HCT116 (cell line): ENCODE measurements at regions not wholly inside any gene's neighbourhood (a gene's known extent, or its start where the extent isn't known, plus 50 kb on each side); places are given as distances from the start of the nearest gene placed in this dataset.

ENCODE experiments used
- ATAC-seq: fragments of 200-7000 bp; cut with Tn5 transposase; 2 replicates; pipeline ENCODE4 v1.9.1; 2020; ENCODE audit warnings: mild to moderate bottlenecking, moderate library complexity
- BruUV-seq: library from RNA; stranded (reverse); fragments of 400-500 nt; replicated peaks from 2 replicates; lab custom pipeline; 2021; lab: Mats Ljungman, UMichigan
- CTCF ChIA-PET: fragments of 300-600 bp; sonication (Branson Sonifier 250); formaldehyde crosslinking; loops from one replicate; lab custom pipeline; 2021; ENCODE audit warnings: antibody characterized with exemption; lab: Charles Lee
- POLR2A ChIA-PET: fragments of 300-600, 350-600 bp; sonication (Branson Sonifier 250); formaldehyde crosslinking; loops from one replicate; lab custom pipeline; 2021; ENCODE audit warnings: antibody characterized with exemption; lab: Charles Lee
- RAD21 ChIA-PET, 2 experiments: fragments of 300-600 bp; sonication (Branson Sonifier 250); formaldehyde crosslinking; loops; one replicate each; lab custom pipeline; 2023; ENCODE audit warnings: low total read pairs in 2 of 2; ENCODE audit not compliant: uncharacterized antibody in 2 of 2, unreplicated experiment in 2 of 2, low non-redundant PET in 1 of 2; lab: Charles Lee
- DNase-seq: peaks from one replicate; pipeline ENCODE4 v3.0.0-alpha.2; 2010; ENCODE audit warnings: low read depth, low spot score
- H2AFZ ChIP-seq: fragments of 200-600 bp; shearing (Covaris generic), sonication (generic); 2 replicates; pipeline ENCODE4 v1.6.1; 2017; ENCODE audit warnings: low read depth, mixed run types, mixed read lengths, antibody characterized with exemption, low read length; ENCODE audit not compliant: poor library complexity, severe bottlenecking
- H3K27ac ChIP-seq: 2 replicates; pipeline ENCODE4 v1.5.1; 2012; ENCODE audit warnings: low read depth, low read length
- H3K27me3 ChIP-seq: fragments of 200-600 bp; sonication (generic); 2 replicates; pipeline ENCODE4 v1.6.1; 2016; ENCODE audit warnings: mixed run types, low read length, mixed read lengths; ENCODE audit not compliant: insufficient read depth
- H3K36me3 ChIP-seq, 2 experiments: fragments of 200-500 bp in 1 of 2; fragments of 200-600 bp in 1 of 2; sonication (Bioruptor generic) in 1 of 2; sonication (generic) in 1 of 2; 2 replicates each; pipeline versions ENCODE4 v1.5.1 to v1.6.1; 2014 to 2016; ENCODE audit warnings: low read length in 2 of 2, inconsistent platforms in 1 of 2, mixed read lengths in 1 of 2, mixed run types in 1 of 2; ENCODE audit not compliant: insufficient read depth in 2 of 2, control insufficient read depth in 1 of 2
- H3K4me1 ChIP-seq, 2 experiments: fragments of 200-600 bp in 1 of 2; sonication (generic) in 1 of 2; 2 replicates each; pipeline versions ENCODE4 v1.5.1 to v1.6.1; 2012 to 2017; ENCODE audit warnings: low read length in 2 of 2, inconsistent platforms in 1 of 2, mild to moderate bottlenecking in 1 of 2, mixed read lengths in 1 of 2, mixed run types in 1 of 2, moderate library complexity in 1 of 2; ENCODE audit not compliant: insufficient read depth in 2 of 2, control insufficient read depth in 1 of 2
- H3K4me2 ChIP-seq: fragments of 200-600 bp; sonication (generic); 2 replicates; pipeline ENCODE4 v1.6.1; 2017; ENCODE audit warnings: mixed run types, low read length, mixed read lengths
- H3K4me3 ChIP-seq, 2 experiments: fragments of 200-600 bp in 1 of 2; sonication (generic) in 1 of 2; replicated peaks in 1 of 2; 2 replicates each; pipeline ENCODE4 v1.5.1; 2011 to 2016; ENCODE audit warnings: low read length in 2 of 2, control low read depth in 1 of 2, low read depth in 1 of 2, mild to moderate bottlenecking in 1 of 2, mixed read lengths in 1 of 2, mixed run types in 1 of 2
- H3K79me2 ChIP-seq: fragments of 200-600 bp; sonication (generic); 2 replicates; pipeline ENCODE4 v1.6.1; 2017; ENCODE audit warnings: mild to moderate bottlenecking, mixed run types, low read length, moderate library complexity, mixed read lengths; ENCODE audit not compliant: insufficient read depth
- H3K9ac ChIP-seq: fragments of 200-600 bp; sonication (generic); 2 replicates; pipeline ENCODE4 v1.6.1; 2016; ENCODE audit warnings: low read length, mixed read lengths
- H3K9me2 ChIP-seq: fragments of 200-600 bp; sonication (generic), shearing (Covaris generic); 2 replicates; pipeline ENCODE4 v1.6.1; 2017; ENCODE audit warnings: mixed run types, mild to moderate bottlenecking, moderate library complexity; ENCODE audit not compliant: insufficient read depth
- H3K9me3 ChIP-seq, 2 experiments: fragments of 200-500 bp in 1 of 2; fragments of 200-600 bp in 1 of 2; sonication (Bioruptor generic) in 1 of 2; sonication (generic) in 1 of 2; 2 replicates each; pipeline ENCODE4 v1.6.1; 2014 to 2017; ENCODE audit warnings: low read length in 2 of 2, mixed read lengths in 2 of 2, inconsistent platforms in 1 of 2, low read depth in 1 of 2, mild to moderate bottlenecking in 1 of 2, mixed run types in 1 of 2, moderate library complexity in 1 of 2; ENCODE audit not compliant: control insufficient read depth in 1 of 2, insufficient read depth in 1 of 2
- H4K20me1 ChIP-seq: fragments of 200-600 bp; sonication (generic), shearing (Covaris generic); 2 replicates; pipeline ENCODE4 v1.6.1; 2017; ENCODE audit warnings: mixed run types, mild to moderate bottlenecking, moderate library complexity; ENCODE audit not compliant: insufficient read depth
- ATF3 ChIP-seq: IDR thresholded peaks from 2 replicates; pipeline ENCODE4 v1.6.1; 2012
- CBX3 ChIP-seq: IDR thresholded peaks from 2 replicates; pipeline ENCODE4 v1.6.1; 2012; ENCODE audit warnings: low read depth
- CEBPB ChIP-seq: IDR thresholded peaks from 2 replicates; pipeline ENCODE4 v1.6.1; 2012; ENCODE audit warnings: low read depth
- EGR1 ChIP-seq: IDR thresholded peaks from 2 replicates; pipeline ENCODE4 v1.6.1; 2012; ENCODE audit warnings: low read depth
- EZH2phosphoT487 ChIP-seq: fragments of 200-600 bp; IDR thresholded peaks from 2 replicates; pipeline ENCODE4 v1.6.1; 2018; ENCODE audit warnings: antibody characterized with exemption, borderline replicate concordance
- FOSL1 ChIP-seq: IDR thresholded peaks from 2 replicates; pipeline ENCODE4 v1.6.1; 2012; ENCODE audit warnings: low read depth
- JUND ChIP-seq: IDR thresholded peaks from 2 replicates; pipeline ENCODE4 v1.6.1; 2012
- MAX ChIP-seq: IDR thresholded peaks from 2 replicates; pipeline ENCODE4 v1.6.1; 2012
- POLR2AphosphoS5 ChIP-seq: IDR thresholded peaks from 2 replicates; pipeline ENCODE4 v1.6.1; 2011; ENCODE audit warnings: mild to moderate bottlenecking, low read depth, low read length, moderate library complexity
- SP1 ChIP-seq: IDR thresholded peaks from 2 replicates; pipeline ENCODE4 v1.6.1; 2012; ENCODE audit warnings: low read depth
- YY1 ChIP-seq: IDR thresholded peaks from 2 replicates; pipeline ENCODE4 v1.6.1; 2011; ENCODE audit warnings: low read length, low read depth, moderate library complexity, mild to moderate bottlenecking; ENCODE audit not compliant: insufficient replicate concordance; ENCODE audit errors: extremely low read depth
- ZBTB33 ChIP-seq: IDR thresholded peaks from 2 replicates; pipeline ENCODE4 v1.6.1; 2011; ENCODE audit warnings: mild to moderate bottlenecking, low read length, moderate library complexity; ENCODE audit not compliant: insufficient replicate concordance; ENCODE audit errors: extremely low read depth
- ZFX ChIP-seq: fragments of 450-650 bp; IDR thresholded peaks from 2 replicates; pipeline ENCODE4 v1.6.1; 2017
- intact Hi-C: fragments of 100-400 bp; cut with micrococcal nuclease; formaldehyde crosslinking; loops from 2 replicates; pipeline ENCODE4 v1.10.0; 2022

- ATAC-seq, result peak; percentile 92
- Histone ChIP-seq H3K9ac (no peak overlapping the region), H3K4me3 (no peak overlapping the region), H3K79me2 (no peaks in the 10 kb centered on the region), H3K27me3 (no peaks in the 10 kb centered on the region), H2AFZ (peak overlapping the region; percentile 62), H3K9me3 (no peaks in the 10 kb centered on the region), H3K36me3 (no peaks in the 10 kb centered on the region), H3K4me1 (peaks cover 4 to 17% of the 10 kb centered on the region in 2 experiments; a peak in 3 of 4 replicates), H3K27ac (no peak overlapping the region), H3K9me2 (no peaks in the 10 kb centered on the region), H3K4me2 (peak overlapping the region; percentile 53), H4K20me1 (no peaks in the 10 kb centered on the region)
- BruUV-seq, result no TSS peak
- POLR2A ChIA-PET, result no interaction called here
- RAD21 ChIA-PET, result no interaction called here
- DNase-seq, result peak; percentile 38
- intact Hi-C loops, result no loop called here
- CTCF ChIA-PET, result no interaction called here
- TF ChIP-seq CEBPB, result 0 out of 2 replicates have a peak, but pooled peaks have one; percentile 15
- TF ChIP-seq SP1, result 0 out of 2 replicates have a peak, but pooled peaks have one; percentile 15
- no peak for TF ChIP-seq ZFX
- TF ChIP-seq POLR2AphosphoS5, result no peak
- no peak for TF ChIP-seq EZH2phosphoT487
- TF ChIP-seq MAX, result no peak
- peak; percentile 48; the same call in 1 of the 2 replicates for TF ChIP-seq CBX3
- TF ChIP-seq JUND, result peak; percentile 36; the same call in 1 of the 2 replicates
- peak; percentile 40; the same call in 1 of the 2 replicates for TF ChIP-seq FOSL1
Observed at GRCh38 chr12:90729736-90730135, 225.2 kb downstream of the CCER1 start.

- DNase-seq, result no peak
- no peak overlapping the region for H3K9ac ChIP-seq
- no peaks in the 10 kb centered on the region for H3K9me3 ChIP-seq
- no peak overlapping the region for H3K4me2 ChIP-seq
- H3K27me3 ChIP-seq, result no peaks in the 10 kb centered on the region
- no peaks in the 10 kb centered on the region for H4K20me1 ChIP-seq
- H3K27ac ChIP-seq, result no peak overlapping the region
- no peak overlapping the region for H2AFZ ChIP-seq
- POLR2A ChIA-PET, result no interaction called here
- no peak overlapping the region for H3K4me3 ChIP-seq
- RAD21 ChIA-PET, result no interaction called here
- no peak for ATAC-seq
- TF ChIP-seq POLR2AphosphoS5 (no peak), ZBTB33 (no peak), ZFX (no peak), EGR1 (no peak), MAX (no peak), ATF3 (no peak), SP1 (no peak), YY1 (no peak)
- H3K36me3 ChIP-seq, result no peaks in the 10 kb centered on the region
- CTCF ChIA-PET, result no interaction called here
- no TSS peak for BruUV-seq
- no peaks in the 10 kb centered on the region; the same call in 1 of the 2 replicates for H3K9me2 ChIP-seq
- no peaks in the 10 kb centered on the region for H3K79me2 ChIP-seq
- H3K4me1 ChIP-seq, result no peaks in the 10 kb centered on the region; a peak in 2 of 4 replicates
- intact Hi-C loops, result no loop called here
Observed at GRCh38 chr12:90712671-90713070, 242.3 kb downstream of the CCER1 start.
